HepG2 (cell line): ENCODE measurements at regions not wholly inside any gene's neighbourhood (a gene's known extent, or its start where the extent isn't known, plus 50 kb on each side); places are given as distances from the start of the nearest gene placed in this dataset.

Experiments used
- ATAC-seq: fragments of 200-7000 bp; cut with Tn5 transposase; 3 replicates; pipeline ENCODE4 v1.9.1; 2020; ENCODE audit warnings: mild to moderate bottlenecking, moderate library complexity
- BruUV-seq: library from RNA; stranded (reverse); fragments of 400-500 nt; replicated peaks from 2 replicates; lab custom pipeline; 2021; lab: Mats Ljungman, UMichigan
- CTCF ChIA-PET: fragments of 300-600 bp; formaldehyde crosslinking; extraction: SDS; loops from one replicate; lab custom pipeline; 2021; ENCODE audit warnings: low total read pairs, inconsistent platforms, low intra/inter-chr PET ratio; lab: Yijun Ruan, JAX
- POLR2A ChIA-PET: fragments of 350-600 bp; sonication (Branson Sonifier 250); formaldehyde crosslinking; loops from one replicate; lab custom pipeline; 2020; ENCODE audit warnings: antibody characterized with exemption, inconsistent platforms; lab: Yijun Ruan, JAX
- DNase-seq: peaks from one replicate; pipeline ENCODE4 v3.0.0-alpha.2; 2015; ENCODE audit warnings: low spot score
- FAIRE-seq: peaks from 3 replicates; lab custom pipeline; 2011; peaks lifted over from hg19 to GRCh38; lab: Jason Lieb, UNC
- H2AFZ ChIP-seq: one replicate; pipeline ENCODE4 v1.6.1; 2011; ENCODE audit warnings: low read length, inconsistent platforms
- H3K27ac ChIP-seq: fragments of 300-600 bp; 3 replicates; pipeline ENCODE4 v1.8.0; 2011; ENCODE audit warnings: mixed run types, mild to moderate bottlenecking, mixed read lengths, low read length, inconsistent platforms; ENCODE audit not compliant: insufficient read depth; ENCODE audit errors: extremely low read length
- H3K27me3 ChIP-seq, 2 experiments: fragments of 200-600 bp in 1 of 2; 2 replicates in 1 of 2; 3 replicates in 1 of 2; pipeline versions ENCODE4 v1.6.0 to v1.8.0; 2011; ENCODE audit warnings: low read length in 2 of 2, mild to moderate bottlenecking in 2 of 2, moderate library complexity in 2 of 2, inconsistent platforms in 1 of 2; ENCODE audit not compliant: insufficient read depth in 2 of 2, control insufficient read depth in 1 of 2
- H3K36me3 ChIP-seq, 2 experiments: fragments of 200-600 bp in 1 of 2; replicated peaks in 1 of 2; 2 replicates in 1 of 2; 3 replicates in 1 of 2; pipeline versions ENCODE4 v1.5.1 to v1.8.0; 2011; ENCODE audit warnings: low read length in 2 of 2, inconsistent platforms in 1 of 2; ENCODE audit not compliant: insufficient read depth in 2 of 2, control insufficient read depth in 1 of 2
- H3K4me1 ChIP-seq: 2 replicates; pipeline ENCODE4 v1.5.1; 2012; ENCODE audit warnings: low read length, inconsistent platforms; ENCODE audit not compliant: insufficient read depth
- H3K4me2 ChIP-seq: 2 replicates; pipeline ENCODE4 v1.6.0; 2011; ENCODE audit warnings: low read depth, low read length, inconsistent platforms
- H3K4me3 ChIP-seq, 3 experiments: fragments of 200-600 bp in 1 of 3; sonication (generic), shearing (Covaris generic) in 1 of 3; replicated peaks in 1 of 3; 2 replicates each; pipeline ENCODE4 v1.5.1; 2011 to 2016; ENCODE audit warnings: low read length in 3 of 3, inconsistent platforms in 2 of 3, low read depth in 2 of 3, mild to moderate bottlenecking in 2 of 3, control low read depth in 1 of 3, mixed read lengths in 1 of 3; ENCODE audit not compliant: insufficient read depth in 1 of 3
- H3K79me2 ChIP-seq: one replicate; pipeline ENCODE4 v1.6.1; 2011; ENCODE audit warnings: low read length, inconsistent platforms; ENCODE audit not compliant: insufficient read depth
- H3K9ac ChIP-seq: 2 replicates; pipeline ENCODE4 v1.6.0; 2011; ENCODE audit warnings: mild to moderate bottlenecking, low read depth, low read length, inconsistent platforms; ENCODE audit not compliant: insufficient read depth
- H3K9me3 ChIP-seq: 2 replicates; pipeline ENCODE4 v1.5.1; 2012; ENCODE audit warnings: mild to moderate bottlenecking, low read length
- H4K20me1 ChIP-seq: 2 replicates; pipeline ENCODE4 v1.6.0; 2011; ENCODE audit warnings: inconsistent platforms, mild to moderate bottlenecking, low read length, moderate library complexity; ENCODE audit not compliant: insufficient read depth
- CAMTA2 ChIP-seq: sonication (generic); formaldehyde crosslinking; IDR thresholded peaks from 2 replicates; pipeline ENCODE4 v1.4.0; 2020; ENCODE audit warnings: mild to moderate bottlenecking, missing genetic modification reagents, borderline replicate concordance
- CCDC6 ChIP-seq: sonication (generic); formaldehyde crosslinking; IDR thresholded peaks from 2 replicates; pipeline ENCODE4 v1.8.1; 2022; ENCODE audit warnings: mild to moderate bottlenecking, missing genetic modification reagents, moderate library complexity
- FOXK2 ChIP-seq: fragments of 450-650 bp; IDR thresholded peaks from 2 replicates; pipeline ENCODE4 v1.6.1; 2016
- MTA1 ChIP-seq: sonication (generic); formaldehyde crosslinking; IDR thresholded peaks from 2 replicates; pipeline ENCODE4 v1.4.0; 2020; ENCODE audit warnings: missing genetic modification reagents, mild to moderate bottlenecking, borderline replicate concordance
- MZF1 ChIP-seq: sonication (generic); formaldehyde crosslinking; IDR thresholded peaks from 2 replicates; pipeline ENCODE4 v1.8.1; 2023; ENCODE audit warnings: mild to moderate bottlenecking, missing genetic modification reagents, borderline replicate concordance
- PRMT3 ChIP-seq: sonication (generic); formaldehyde crosslinking; IDR thresholded peaks from 2 replicates; pipeline ENCODE4 v1.8.1; 2022; ENCODE audit warnings: low read depth, mild to moderate bottlenecking, moderate library complexity, missing genetic modification reagents, borderline replicate concordance
- SP140L ChIP-seq: sonication (generic); formaldehyde crosslinking; IDR thresholded peaks from 2 replicates; pipeline ENCODE4 v1.4.0; 2020; ENCODE audit warnings: missing genetic modification reagents, borderline replicate concordance
- XBP1 ChIP-seq: sonication (generic); formaldehyde crosslinking; IDR thresholded peaks from 2 replicates; pipeline ENCODE4 v1.5.0; 2020; ENCODE audit warnings: missing genetic modification reagents
- ZNF256 ChIP-seq: sonication (generic); formaldehyde crosslinking; conservative IDR thresholded peaks from 2 replicates; pipeline ENCODE4 v1.4.0; 2020; ENCODE audit warnings: missing genetic modification reagents
- ZNF432 ChIP-seq: sonication (generic); formaldehyde crosslinking; IDR thresholded peaks from 2 replicates; pipeline ENCODE4 v1.5.0; 2020; ENCODE audit warnings: missing genetic modification reagents, mild to moderate bottlenecking, borderline replicate concordance
- ZNF547 ChIP-seq: sonication (generic); formaldehyde crosslinking; IDR thresholded peaks from 2 replicates; pipeline ENCODE4 v1.5.1; 2020; ENCODE audit warnings: mild to moderate bottlenecking, missing genetic modification reagents
- ZNF558 ChIP-seq: sonication (generic); formaldehyde crosslinking; IDR thresholded peaks from 2 replicates; pipeline ENCODE4 v1.9.0; 2022; ENCODE audit warnings: mild to moderate bottlenecking, missing genetic modification reagents, borderline replicate concordance
- ZNF562 ChIP-seq: sonication (generic); formaldehyde crosslinking; IDR thresholded peaks from 2 replicates; pipeline ENCODE4 v1.8.0; 2022; ENCODE audit warnings: missing genetic modification reagents, borderline replicate concordance
- ZNF780A ChIP-seq: sonication (generic); formaldehyde crosslinking; IDR thresholded peaks from 2 replicates; pipeline ENCODE4 v1.8.0; 2022; ENCODE audit warnings: mild to moderate bottlenecking, missing genetic modification reagents, moderate library complexity
- ZSCAN20 ChIP-seq: sonication (generic); formaldehyde crosslinking; IDR thresholded peaks from 2 replicates; pipeline ENCODE4 v1.4.0; 2020; ENCODE audit warnings: missing genetic modification reagents, mild to moderate bottlenecking, borderline replicate concordance
- WGBS: methylation state at CpG from one replicate; pipeline ENCODE4 v1.1.6; 2017; ENCODE audit warnings: low lambda C conversion rate; 5-methylcytosine and 5-hydroxymethylcytosine counted together
- in situ Hi-C: cut with HindIII; loops from 2 replicates; pipeline ENCODE4 v1.10.0; 2017; ENCODE audit warnings: low pct_unique_long_range_greater_than_20kb; ENCODE audit not compliant: extremely low pct_ligation_motif_present
- intact Hi-C: fragments of 100-400 bp; cut with micrococcal nuclease; formaldehyde crosslinking; loops from one replicate; pipeline ENCODE4 v1.10.0; 2022; ENCODE audit not compliant: unreplicated experiment
- TF ChIP-seq, protein P1 (sequence below): sonication (generic); formaldehyde crosslinking; IDR thresholded peaks from 2 replicates; pipeline ENCODE4 v1.4.0; 2020; ENCODE audit warnings: missing genetic modification reagents
- TF ChIP-seq, protein P2 (sequence below): sonication (generic); formaldehyde crosslinking; IDR thresholded peaks from 2 replicates; pipeline ENCODE4 v1.4.0; 2020; ENCODE audit warnings: mild to moderate bottlenecking, missing genetic modification reagents
- TF ChIP-seq, protein P3 (sequence below): sonication (generic); formaldehyde crosslinking; IDR thresholded peaks from 2 replicates; pipeline ENCODE4 v1.5.0; 2020; ENCODE audit warnings: missing genetic modification reagents

DNA sequence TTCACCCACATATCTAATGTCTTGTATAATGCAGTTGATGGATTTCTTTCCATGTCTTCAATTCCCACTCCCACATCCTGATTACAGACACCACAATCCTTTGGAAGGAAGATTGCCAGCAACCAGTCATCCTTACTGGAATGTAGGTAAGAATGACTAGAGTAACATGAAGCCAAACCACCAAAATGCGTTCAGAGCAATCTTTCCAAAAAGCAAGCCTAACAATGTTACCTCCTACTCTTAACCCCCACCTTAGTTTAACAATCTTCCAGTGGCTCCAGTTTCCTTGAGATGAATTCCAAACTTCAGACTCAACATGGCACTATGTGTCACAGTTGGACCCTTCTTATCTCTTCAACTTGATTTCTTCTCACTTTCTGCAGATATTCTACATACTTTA is 685.6 kb downstream of the DOK5 start (continued):
- no peak for TF ChIP-seq MTA1 (CRISPR knock-in tag)

DNA sequence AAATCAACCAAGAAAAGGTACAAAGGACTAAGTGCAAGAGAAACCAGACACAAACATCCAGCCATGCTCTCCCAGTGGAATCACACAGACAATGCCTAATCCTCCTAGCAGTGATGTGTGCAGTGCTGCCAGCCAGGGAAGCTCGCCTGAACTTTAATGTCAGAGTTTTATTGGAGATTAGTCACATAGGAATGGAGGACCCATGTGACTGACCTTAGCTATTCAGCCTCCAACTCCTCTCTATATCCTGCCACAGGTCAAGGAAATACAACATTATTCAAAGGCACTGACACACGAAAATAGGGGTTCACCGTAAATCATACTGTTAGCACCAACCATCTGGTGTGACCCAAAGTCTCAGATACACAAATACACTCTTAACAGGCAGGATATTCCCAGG is 684.6 kb downstream of the DOK5 start:
- POLR2A ChIA-PET: no interaction called here
- intact Hi-C loops: no loop called here
- ATAC-seq (no peak), FAIRE-seq (no peak), DNase-seq (no peak)
- Histone ChIP-seq H3K27me3 (no peaks in the 10 kb centered on the region), H2AFZ (no peak overlapping the region), H4K20me1 (no peaks in the 10 kb centered on the region), H3K4me3 (no peak overlapping the region), H3K79me2 (no peaks in the 10 kb centered on the region), H3K9ac (no peak overlapping the region), H3K36me3 (no peaks in the 10 kb centered on the region), H3K4me2 (no peak overlapping the region), H3K9me3 (peaks cover 99% of the 10 kb centered on the region), H3K4me1 (no peaks in the 10 kb centered on the region), H3K27ac (no peak overlapping the region)
- 3% methylated on average over 3 of the region's 3 CpGs for WGBS
- BruUV-seq: no TSS peak
- CTCF ChIA-PET: no interaction called here
- TF ChIP-seq, protein P1, sequence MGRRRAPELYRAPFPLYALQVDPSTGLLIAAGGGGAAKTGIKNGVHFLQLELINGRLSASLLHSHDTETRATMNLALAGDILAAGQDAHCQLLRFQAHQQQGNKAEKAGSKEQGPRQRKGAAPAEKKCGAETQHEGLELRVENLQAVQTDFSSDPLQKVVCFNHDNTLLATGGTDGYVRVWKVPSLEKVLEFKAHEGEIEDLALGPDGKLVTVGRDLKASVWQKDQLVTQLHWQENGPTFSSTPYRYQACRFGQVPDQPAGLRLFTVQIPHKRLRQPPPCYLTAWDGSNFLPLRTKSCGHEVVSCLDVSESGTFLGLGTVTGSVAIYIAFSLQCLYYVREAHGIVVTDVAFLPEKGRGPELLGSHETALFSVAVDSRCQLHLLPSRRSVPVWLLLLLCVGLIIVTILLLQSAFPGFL: no peak
- TF ChIP-seq FOXK2 (no peak), CAMTA2 (CRISPR knock-in tag) (no peak), SP140L (no peak), PRMT3 (no peak), ZNF558 (no peak), ZSCAN20 (no peak), ZNF562 (no peak), MZF1 (CRISPR knock-in tag) (no peak), ZNF547 (no peak), ZNF780A (no peak), ZNF432 (no peak), CCDC6 (no peak), XBP1 (CRISPR knock-in tag) (no peak), ZNF256 (CRISPR knock-in tag) (no peak)
- TF ChIP-seq, protein P2, sequence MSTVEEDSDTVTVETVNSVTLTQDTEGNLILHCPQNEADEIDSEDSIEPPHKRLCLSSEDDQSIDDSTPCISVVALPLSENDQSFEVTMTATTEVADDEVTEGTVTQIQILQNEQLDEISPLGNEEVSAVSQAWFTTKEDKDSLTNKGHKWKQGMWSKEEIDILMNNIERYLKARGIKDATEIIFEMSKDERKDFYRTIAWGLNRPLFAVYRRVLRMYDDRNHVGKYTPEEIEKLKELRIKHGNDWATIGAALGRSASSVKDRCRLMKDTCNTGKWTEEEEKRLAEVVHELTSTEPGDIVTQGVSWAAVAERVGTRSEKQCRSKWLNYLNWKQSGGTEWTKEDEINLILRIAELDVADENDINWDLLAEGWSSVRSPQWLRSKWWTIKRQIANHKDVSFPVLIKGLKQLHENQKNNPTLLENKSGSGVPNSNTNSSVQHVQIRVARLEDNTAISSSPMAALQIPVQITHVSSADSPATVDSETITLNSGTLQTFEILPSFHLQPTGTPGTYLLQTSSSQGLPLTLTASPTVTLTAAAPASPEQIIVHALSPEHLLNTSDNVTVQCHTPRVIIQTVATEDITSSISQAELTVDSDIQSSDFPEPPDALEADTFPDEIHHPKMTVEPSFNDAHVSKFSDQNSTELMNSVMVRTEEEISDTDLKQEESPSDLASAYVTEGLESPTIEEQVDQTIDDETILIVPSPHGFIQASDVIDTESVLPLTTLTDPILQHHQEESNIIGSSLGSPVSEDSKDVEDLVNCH (CRISPR knock-in tag): no peak
- TF ChIP-seq, protein P3, sequence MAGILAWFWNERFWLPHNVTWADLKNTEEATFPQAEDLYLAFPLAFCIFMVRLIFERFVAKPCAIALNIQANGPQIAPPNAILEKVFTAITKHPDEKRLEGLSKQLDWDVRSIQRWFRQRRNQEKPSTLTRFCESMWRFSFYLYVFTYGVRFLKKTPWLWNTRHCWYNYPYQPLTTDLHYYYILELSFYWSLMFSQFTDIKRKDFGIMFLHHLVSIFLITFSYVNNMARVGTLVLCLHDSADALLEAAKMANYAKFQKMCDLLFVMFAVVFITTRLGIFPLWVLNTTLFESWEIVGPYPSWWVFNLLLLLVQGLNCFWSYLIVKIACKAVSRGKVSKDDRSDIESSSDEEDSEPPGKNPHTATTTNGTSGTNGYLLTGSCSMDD (CRISPR knock-in tag): no peak
- in situ Hi-C loops: no loop called here
